OCI-LY7 (cell line): ENCODE measurements at regions not wholly inside any gene's neighbourhood (a gene's known extent, or its start where the extent isn't known, plus 50 kb on each side); places are given as distances from the start of the nearest gene placed in this dataset.

Source experiments
- EZH2phosphoT487 ChIP-seq: fragments of 200-600 bp; sonication (generic); IDR thresholded peaks from 2 replicates; pipeline ENCODE4 v1.6.1; 2018; ENCODE audit warnings: low read depth, borderline replicate concordance, mild to moderate bottlenecking, mixed run types, antibody characterized with exemption, low read length, moderate library complexity, mixed read lengths
- TF ChIP-seq, protein P1 (sequence below): fragments of 200-600 bp; sonication (generic); conservative IDR thresholded peaks from 2 replicates; pipeline ENCODE4 v1.5.1; 2014; ENCODE audit warnings: mild to moderate bottlenecking, antibody characterized with exemption, low read length, moderate library complexity, mixed read lengths

DNA sequence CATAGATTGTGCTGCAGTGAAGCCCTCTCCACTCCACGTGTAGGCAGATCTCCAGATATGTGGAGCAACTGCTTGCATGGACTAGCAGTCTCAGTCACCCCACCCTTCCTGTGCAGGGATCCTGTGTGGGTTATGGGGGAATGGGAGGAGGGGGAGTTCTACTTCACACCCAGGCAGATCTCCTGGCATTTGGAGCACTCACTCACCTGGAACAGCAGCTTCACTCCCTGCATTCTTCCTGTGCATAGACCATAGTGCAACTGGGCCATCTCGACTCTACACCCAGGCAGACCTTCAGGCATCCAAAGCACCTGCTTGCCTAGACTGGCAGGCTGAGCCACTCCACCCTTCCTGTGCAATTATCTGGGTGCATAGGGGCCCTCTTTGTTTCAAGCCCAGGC lies 96.0 kb upstream of the PCED1B start:
- TF ChIP-seq, protein P1, sequence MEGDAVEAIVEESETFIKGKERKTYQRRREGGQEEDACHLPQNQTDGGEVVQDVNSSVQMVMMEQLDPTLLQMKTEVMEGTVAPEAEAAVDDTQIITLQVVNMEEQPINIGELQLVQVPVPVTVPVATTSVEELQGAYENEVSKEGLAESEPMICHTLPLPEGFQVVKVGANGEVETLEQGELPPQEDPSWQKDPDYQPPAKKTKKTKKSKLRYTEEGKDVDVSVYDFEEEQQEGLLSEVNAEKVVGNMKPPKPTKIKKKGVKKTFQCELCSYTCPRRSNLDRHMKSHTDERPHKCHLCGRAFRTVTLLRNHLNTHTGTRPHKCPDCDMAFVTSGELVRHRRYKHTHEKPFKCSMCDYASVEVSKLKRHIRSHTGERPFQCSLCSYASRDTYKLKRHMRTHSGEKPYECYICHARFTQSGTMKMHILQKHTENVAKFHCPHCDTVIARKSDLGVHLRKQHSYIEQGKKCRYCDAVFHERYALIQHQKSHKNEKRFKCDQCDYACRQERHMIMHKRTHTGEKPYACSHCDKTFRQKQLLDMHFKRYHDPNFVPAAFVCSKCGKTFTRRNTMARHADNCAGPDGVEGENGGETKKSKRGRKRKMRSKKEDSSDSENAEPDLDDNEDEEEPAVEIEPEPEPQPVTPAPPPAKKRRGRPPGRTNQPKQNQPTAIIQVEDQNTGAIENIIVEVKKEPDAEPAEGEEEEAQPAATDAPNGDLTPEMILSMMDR: no peak
- TF ChIP-seq EZH2phosphoT487: no peak
